ENCODE measurements at regions not wholly inside any gene's neighbourhood (a gene's known extent, or its start where the extent isn't known, plus 50 kb on each side); places are given as distances from the start of the nearest gene placed in this dataset.

DNA sequence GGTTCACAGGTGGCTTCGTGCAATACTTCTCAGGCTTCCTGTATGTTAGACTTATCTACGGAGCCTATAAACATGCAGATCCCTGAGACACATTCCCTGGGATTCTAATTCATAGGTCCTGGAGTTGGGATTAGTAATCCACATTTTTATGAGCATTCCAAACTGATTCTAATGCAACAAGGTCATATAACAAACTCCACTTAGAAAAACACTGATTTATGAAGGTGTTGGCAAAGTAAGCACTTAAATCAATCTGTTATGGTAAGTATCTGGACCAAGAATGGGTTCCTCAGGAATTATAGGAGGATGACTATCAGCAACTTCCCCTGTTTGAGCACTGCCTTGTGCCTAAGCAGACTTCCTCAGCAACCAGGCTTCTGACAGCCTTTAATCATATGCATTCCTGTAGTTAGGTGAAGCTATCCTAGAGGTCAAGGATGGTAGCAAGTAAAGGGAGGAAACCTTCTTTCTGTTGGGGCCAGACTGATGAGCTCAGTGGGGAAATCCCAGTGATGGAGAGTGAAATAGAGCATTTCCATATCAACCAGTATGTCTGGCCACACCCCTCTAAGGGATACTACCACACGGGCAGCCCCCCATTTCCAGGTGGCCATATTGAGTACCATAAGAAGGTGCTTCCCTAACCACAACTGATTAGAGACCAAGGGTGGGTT is 89.6 kb downstream of the RASSF10 start:
- TF ChIP-seq, protein P1, sequence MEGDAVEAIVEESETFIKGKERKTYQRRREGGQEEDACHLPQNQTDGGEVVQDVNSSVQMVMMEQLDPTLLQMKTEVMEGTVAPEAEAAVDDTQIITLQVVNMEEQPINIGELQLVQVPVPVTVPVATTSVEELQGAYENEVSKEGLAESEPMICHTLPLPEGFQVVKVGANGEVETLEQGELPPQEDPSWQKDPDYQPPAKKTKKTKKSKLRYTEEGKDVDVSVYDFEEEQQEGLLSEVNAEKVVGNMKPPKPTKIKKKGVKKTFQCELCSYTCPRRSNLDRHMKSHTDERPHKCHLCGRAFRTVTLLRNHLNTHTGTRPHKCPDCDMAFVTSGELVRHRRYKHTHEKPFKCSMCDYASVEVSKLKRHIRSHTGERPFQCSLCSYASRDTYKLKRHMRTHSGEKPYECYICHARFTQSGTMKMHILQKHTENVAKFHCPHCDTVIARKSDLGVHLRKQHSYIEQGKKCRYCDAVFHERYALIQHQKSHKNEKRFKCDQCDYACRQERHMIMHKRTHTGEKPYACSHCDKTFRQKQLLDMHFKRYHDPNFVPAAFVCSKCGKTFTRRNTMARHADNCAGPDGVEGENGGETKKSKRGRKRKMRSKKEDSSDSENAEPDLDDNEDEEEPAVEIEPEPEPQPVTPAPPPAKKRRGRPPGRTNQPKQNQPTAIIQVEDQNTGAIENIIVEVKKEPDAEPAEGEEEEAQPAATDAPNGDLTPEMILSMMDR (IDR thresholded peaks at IDR 0.05): no peak

DNA sequence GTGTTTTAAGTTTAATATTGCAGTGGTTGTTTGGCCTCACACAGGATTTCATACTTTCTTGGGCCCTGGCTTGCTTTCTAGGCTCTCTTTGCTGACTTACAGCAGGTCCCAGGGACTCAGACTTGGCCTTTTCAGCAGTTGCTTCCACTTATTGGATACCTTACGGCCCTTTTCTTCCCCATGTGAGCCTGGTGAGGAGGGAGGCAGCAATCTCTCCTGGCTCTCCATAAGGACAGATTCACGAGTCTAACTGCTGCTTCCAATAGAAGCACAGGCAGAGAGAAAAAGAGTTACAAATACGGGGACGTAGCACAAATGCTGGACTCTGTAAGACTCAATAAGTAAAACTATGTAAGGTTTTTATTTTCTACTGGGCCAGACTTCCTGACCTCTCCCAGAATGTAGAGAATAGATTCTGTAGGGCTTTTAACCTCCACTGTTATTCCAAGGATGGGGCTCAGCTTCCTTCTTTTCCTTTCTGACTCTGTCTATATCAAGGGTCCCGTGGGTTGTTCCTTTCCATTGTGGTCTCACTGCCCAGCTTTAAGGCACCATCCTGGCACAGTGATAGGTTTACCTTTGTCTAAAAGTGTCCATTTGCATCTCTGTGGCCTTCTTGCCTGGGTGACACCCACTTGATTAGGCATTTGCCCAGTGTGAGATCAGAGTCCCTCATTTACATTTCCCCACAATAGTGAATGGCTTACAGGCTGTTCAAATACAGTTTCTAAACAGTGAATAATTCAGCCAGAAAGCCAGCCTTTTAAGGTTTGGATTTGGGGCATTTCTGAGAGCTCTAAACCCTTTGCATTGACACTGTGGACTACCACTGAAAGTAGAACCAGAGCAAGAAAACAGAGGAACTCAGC is 92.8 kb downstream of the RASSF10 start:
- TF ChIP-seq, protein P1 (IDR thresholded peaks at IDR 0.05): no peak

DNA sequence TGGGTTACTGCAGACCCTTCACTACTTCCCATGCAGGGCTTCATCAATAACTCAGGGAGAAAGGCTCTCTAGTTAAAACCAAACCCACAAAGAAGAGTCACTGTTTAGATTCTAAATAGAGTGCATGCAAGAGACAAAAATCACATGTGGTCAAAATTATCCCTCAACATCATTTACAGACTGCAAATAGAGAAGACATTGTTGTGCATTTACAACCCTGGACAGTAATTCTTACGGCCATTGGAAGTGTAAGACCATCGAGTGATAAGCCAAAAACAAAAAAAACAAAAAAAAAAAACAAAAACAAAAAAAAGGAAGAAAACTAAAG is 93.4 kb downstream of the RASSF10 start:
- TF ChIP-seq, protein P1 (IDR thresholded peaks at IDR 0.05): no peak

DNA sequence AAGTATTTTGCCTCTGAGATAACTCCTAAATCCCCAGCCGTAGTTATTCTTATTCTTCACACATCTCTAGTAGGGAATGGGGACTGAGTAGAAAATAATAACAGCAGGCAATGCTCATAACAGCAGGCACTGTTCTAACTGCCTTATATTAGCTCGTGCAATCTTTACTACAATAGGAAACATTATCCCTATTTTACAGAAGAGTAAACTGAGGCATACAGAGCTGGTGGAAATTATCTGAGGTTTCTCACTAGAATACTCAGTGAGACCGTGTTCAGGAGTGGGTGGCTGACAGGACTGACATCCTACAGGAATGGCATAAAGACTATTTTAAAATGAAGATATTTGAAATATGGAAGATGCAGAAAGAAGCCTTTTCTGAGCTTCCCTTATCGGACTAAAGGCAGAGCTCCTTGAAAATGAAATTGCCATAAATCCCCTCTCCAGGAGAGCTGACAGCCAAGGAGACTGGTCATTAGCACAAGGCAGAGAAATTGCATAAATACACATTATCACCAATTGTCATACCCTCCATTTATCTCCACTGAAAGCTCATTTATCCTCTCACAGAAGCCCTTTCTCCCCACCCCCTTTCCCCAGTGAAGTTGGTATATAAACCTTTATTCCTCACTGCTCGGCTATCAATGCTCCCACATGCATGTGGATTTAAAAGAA is 93.9 kb downstream of the RASSF10 start:
- TF ChIP-seq, protein P1 (IDR thresholded peaks at IDR 0.05): no peak

DNA sequence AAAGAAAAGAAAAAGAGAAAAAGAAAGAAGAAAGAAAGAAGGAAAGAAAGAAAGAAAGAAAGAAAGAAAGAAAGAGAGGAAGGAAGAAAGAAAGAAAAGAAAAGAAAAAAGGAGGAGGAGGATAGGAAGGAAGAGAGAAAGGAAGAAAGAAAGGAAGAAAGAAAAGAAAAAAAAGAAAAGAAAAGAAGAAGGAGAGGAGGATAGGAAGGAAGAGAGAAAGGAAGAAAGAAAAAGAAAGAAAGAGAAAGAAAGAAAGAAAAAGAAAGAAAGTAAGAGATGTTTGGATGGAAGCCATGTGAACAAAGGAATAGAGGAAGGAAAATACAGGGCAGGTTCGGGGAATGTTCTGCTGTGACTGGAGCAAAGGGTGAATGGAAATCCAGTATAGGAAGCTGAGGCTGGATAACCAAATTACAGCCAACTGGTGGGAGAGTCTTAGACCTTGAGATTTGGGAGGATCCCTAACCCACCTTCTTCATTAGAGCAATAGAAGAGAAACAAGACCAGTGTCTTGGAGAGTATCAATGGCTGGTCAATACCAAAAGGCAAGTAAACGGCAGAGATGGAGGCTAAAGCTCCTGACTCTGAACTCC is 94.9 kb downstream of the RASSF10 start:
- TF ChIP-seq, protein P1 (IDR thresholded peaks at IDR 0.05): no peak

DNA sequence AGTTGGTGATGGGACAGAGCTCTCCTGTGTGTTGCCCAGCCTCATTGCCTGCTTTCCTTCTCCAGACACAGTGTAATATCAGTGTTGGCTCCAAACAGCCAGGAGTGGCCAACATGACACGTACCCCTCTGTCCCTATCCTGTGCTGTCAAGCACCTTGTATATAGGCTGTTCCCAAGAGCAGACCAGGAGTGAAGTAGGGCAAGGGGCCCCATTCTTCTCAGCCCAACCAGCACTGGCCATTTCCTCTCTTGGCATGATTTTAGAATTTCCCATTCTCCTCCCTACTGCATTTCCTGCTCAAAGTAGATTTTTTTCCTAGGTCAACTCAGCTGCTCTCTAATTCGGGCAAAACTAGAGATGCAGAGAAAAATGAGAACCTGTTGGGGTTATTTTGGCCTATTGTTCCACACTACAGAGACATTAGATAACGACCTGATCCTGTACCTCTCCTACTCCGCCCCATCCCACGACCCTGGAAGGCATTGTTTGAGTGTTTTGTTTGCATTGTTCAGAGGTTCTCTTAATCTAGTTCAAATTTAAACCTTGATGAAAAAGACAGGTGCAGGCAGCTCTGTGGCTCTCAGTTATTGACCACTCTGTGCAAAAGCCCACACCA is 95.6 kb downstream of the RASSF10 start:
- TF ChIP-seq, protein P1 (IDR thresholded peaks at IDR 0.05): no peak

DNA sequence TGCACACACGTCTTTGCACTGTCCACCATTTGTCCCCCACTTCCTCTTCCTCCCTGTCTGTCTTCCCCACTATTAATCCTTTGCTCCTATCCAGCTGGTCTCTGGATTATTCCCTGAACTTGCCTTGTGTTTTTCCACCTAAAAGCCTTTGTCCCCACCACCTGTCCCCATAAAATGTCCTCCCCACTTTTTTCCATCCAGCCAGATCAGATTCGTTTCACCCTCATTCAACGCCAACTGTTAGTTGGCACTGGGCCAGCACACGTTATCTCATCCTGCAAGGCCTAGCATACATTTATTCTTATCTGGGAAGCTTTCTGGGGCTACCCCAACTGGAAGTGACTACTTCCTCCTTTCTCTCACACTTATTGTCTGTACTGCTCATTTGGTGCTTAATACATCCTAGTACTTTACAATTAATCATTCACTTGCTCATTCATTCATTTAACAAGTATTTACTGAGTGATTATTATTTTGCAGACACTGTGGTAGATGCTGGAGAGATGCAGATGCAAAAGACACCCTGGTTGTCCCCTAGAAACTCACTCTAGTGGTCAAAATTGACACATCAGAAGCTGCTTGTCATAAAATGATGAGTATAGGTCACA is 96.2 kb downstream of the RASSF10 start:
- TF ChIP-seq, protein P1 (IDR thresholded peaks at IDR 0.05): no peak

All from LNCAP (cell line).